ENCODE measurements at regions not wholly inside any gene's neighbourhood (a gene's known extent, or its start where the extent isn't known, plus 50 kb on each side); places are given as distances from the start of the nearest gene placed in this dataset.

GRCh38 chr6:16834242-16834641 lies 73.0 kb upstream of the ATXN1 start:
- Mint-ChIP-seq H3K27ac (no peak overlapping the region), H3K4me3 (no peak overlapping the region), H3K9me3 (no peaks in the 10 kb centered on the region), H3K36me3 (ENCODE audit: low read depth) (no peaks in the 10 kb centered on the region), H3K4me1 (no peaks in the 10 kb centered on the region), H3K27me3 (ENCODE audit: insufficient read depth, low read depth, poor library complexity) (no peaks in the 10 kb centered on the region)
- Histone ChIP-seq H3K4me2 (no peak overlapping the region), H4K20me1 (replicated peaks; ENCODE audit: insufficient read depth) (no peaks in the 10 kb centered on the region), H3K27me3 (ENCODE audit: insufficient read depth) (no peaks in the 10 kb centered on the region), H3K9me2 (ENCODE audit: insufficient read depth) (0 out of 2 replicates have a peak, but pooled peaks cover 3% of the 10 kb centered on the region), H3K36me3 (ENCODE audit: insufficient read depth) (no peaks in the 10 kb centered on the region), H3K27ac (ENCODE audit: low read depth) (no peak overlapping the region), H3K4me3 (no peak overlapping the region), H3F3A (replicated peaks; ENCODE audit: low read depth) (no peaks in the 10 kb centered on the region), H2AFZ (0 out of 2 replicates have a peak overlapping the region, but pooled peaks have one; percentile 52), H3K79me2 (replicated peaks; ENCODE audit: insufficient read depth) (no peaks in the 10 kb centered on the region), H3K4me1 (ENCODE audit: insufficient read depth) (no peaks in the 10 kb centered on the region)
- TF ChIP-seq REST (IDR thresholded peaks at IDR 0.05; ENCODE audit: unreplicated experiment) (no peak), EZH2 (IDR thresholded peaks at IDR 0.05; ENCODE audit: low read depth, unreplicated experiment) (no peak), ZNF462 (CRISPR knock-in tag; IDR thresholded peaks at IDR 0.05) (no peak), NANOG (IDR thresholded peaks at IDR 0.05; ENCODE audit: borderline replicate concordance) (no peak), ZNF331 (CRISPR knock-in tag; IDR thresholded peaks at IDR 0.05; ENCODE audit: low read depth) (no peak), STAT1 (IDR thresholded peaks at IDR 0.05; ENCODE audit: unreplicated experiment) (no peak), EZH2phosphoT487 (IDR thresholded peaks at IDR 0.05; ENCODE audit: unreplicated experiment) (no peak), ETS1 (IDR thresholded peaks at IDR 0.05) (no peak), JUNB (IDR thresholded peaks at IDR 0.05; ENCODE audit: unreplicated experiment) (no peak), CTCF (conservative IDR thresholded peaks at IDR 0.05; ENCODE audit: low read depth in 2 of 2) (no peak), CREB1 (CRISPR knock-in tag; IDR thresholded peaks at IDR 0.05; ENCODE audit: low read depth) (no peak), ZNF114 (CRISPR knock-in tag; IDR thresholded peaks at IDR 0.05) (no peak), POLR2AphosphoS5 (IDR thresholded peaks at IDR 0.05; ENCODE audit: low read depth) (no peak)
- no peak for DNase-seq (ENCODE audit: low spot score)
- no peak for ATAC-seq

Data from GM23338 (cell line).